Occipital lobe (tissue), 1 donor: ENCODE measurements at regions not wholly inside any gene's neighbourhood (a gene's known extent, or its start where the extent isn't known, plus 50 kb on each side); places are given as distances from the start of the nearest gene placed in this dataset.

ENCODE experiments used
- DNase-seq: peaks from one replicate; lab custom pipeline; 2025; lab: John Stamatoyannopoulos, UW

GRCh38 chr6:138692058-138692977 is 81.3 kb upstream of the CCDC28A start:
- peak; percentile 1 for DNase-seq

DNA sequence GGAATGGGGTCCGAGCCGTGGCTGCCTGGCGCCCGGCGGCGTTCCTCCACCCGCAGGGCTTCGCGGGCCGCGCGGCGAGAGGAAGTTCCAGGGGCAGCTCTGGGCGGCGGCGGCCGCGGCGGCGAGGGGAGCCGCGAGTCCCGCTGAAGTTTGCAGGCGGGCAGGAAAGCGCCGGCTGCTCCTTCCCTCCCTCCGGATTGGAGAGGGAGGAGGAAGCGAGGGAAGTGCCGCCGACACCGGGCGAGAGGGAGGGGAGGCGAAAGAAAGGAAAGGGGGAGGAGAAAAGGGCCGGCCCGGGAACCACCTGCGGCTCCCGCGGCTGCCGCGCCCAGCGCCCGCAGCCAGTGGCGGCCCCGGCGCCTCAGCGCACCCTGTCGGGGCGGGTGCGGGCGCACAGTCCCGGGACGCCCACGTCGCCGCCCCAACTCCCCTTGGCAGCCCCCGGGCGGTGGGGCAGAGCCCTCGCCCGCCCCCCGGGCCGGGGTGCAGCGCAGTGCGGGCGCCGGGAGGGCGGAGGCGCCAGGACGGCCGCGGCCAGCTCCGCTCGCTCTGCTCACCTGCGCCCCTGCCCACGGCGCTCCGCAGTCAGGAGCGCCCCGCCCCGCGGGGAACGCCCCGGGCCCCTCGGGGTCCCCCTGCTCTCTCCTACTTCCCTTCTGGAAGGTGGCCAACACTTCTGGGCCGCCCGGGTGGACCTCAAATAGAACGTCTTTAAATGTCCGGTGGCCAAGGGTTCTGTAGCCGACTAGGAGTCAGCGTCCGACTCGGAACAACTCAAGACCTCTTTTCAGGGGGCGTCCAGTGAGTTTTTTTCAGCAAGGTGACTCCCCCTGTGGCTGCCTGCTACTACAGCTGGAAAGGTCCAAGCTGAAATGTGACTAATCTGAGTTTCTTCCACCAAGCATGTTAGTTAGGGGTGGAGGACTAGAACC is 80.3 kb upstream of the CCDC28A start:
- DNase-seq, result peak; percentile 6

DNA sequence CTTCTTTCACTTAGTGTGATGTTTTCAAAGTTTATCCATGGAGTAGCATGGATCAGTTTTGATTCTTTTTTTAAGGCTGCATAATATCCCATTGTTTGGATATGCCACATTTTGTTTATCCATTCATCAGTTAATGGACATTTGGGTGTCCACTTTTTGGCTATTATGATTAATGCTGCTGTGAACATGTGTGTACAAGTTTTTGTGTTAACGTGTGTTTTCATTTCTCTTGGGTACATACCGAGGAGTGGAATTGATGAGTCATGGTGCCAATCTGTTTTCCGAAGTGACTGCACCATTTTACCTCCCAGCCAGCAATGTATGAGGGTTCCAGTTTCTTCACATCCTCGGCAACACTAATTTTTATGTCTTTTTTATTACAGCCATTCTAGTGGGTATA is 78.4 kb upstream of the CCDC28A start:
- no peak for DNase-seq

- DNase-seq, result no peak
Observed at GRCh38 chr6:138714493-138714892, 59.1 kb upstream of the CCDC28A start.

GRCh38 chr6:138716013-138716412 is 57.6 kb upstream of the CCDC28A start:
- DNase-seq, result no peak

DNA sequence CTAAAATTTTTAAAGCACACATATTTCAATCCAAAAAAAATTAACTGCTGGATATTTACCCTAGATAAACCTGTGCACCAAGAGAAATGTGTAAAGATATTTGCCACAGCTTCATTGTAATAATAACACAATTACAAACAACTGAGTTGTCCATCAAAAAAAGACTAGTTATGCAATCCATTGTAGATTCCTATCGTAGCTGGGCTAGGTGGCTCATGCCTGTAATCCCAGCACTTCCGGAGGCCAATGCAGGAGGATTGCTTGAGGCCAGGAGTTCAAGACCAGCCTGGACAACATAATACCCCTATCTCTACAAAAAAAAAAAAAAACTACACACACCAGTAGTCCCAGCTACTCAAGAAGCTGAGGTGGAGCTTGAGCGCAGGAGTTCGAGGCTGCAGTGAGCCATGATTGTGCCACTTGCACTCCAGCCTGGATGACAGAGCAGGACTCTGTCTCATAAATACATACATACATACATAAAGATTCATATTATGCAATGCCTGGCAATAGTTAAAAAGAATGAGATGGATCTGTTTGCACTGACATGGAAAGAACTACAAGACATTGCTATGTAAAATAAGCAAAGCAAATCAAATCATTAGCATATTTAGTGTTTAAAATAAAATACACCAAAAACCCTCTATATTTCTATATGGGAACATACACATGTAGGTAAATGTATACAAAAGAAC is 56.5 kb upstream of the CCDC28A start:
- no peak for DNase-seq

DNA sequence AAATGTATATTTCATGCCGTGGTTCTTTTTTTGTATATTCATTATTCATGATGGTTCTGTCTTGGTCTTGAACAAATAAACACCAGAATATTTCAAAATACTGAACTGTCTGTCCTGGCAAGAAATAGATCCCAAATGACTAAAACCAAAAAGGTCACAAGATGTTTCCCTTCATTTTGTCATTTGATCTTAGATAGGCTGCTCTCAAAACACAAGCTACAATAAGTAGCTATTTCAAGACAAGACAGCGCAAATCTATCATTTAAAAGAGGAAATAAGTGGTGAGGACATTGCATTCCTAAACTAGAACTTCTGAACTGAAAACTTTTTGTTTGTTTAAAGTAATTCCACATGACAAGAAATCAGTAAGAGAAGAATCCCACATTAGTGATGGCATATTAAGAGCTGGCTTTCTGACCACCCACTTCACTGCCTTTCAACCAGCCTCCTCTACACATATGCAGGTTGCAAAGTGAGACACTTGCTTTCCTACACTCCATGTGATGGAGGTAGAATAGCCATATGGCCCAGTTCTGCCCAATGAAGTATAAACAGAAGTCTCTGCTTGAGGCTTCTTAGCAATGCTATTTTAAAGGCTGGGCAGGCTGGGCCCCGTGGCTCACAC is 54.4 kb upstream of the CCDC28A start:
- no peak for DNase-seq

GRCh38 chr6:138719744-138720143 is 53.8 kb upstream of the CCDC28A start:
- no peak for DNase-seq

- DNase-seq, result no peak
Observed at GRCh38 chr6:138722425-138723371, 50.9 kb upstream of the CCDC28A start.
